ENCODE measurements at regions not wholly inside any gene's neighbourhood (a gene's known extent, or its start where the extent isn't known, plus 50 kb on each side); places are given as distances from the start of the nearest gene placed in this dataset.

GRCh38 chr18:75358928-75359327 is 68.6 kb downstream of the SMIM21 start:
- DNase-seq (ENCODE audit: low read depth): no peak
- no peak for TF ChIP-seq CTCF (conservative IDR thresholded peaks at IDR 0.05; ENCODE audit: low read depth, low read length)

GRCh38 chr18:75353357-75353756 is 74.1 kb downstream of the SMIM21 start:
- H3K4me3 ChIP-seq (ENCODE audit: low read depth, low read length): no peak overlapping the region
- DNase-seq (ENCODE audit: low read depth): no peak
- no peak for TF ChIP-seq CTCF (conservative IDR thresholded peaks at IDR 0.05; ENCODE audit: low read depth, low read length)

More at GRCh38 chr18:75358928-75359327, 68.6 kb downstream of the SMIM21 start:
- no peak overlapping the region for H3K4me3 ChIP-seq (ENCODE audit: low read depth, low read length)

GRCh38 chr18:75351409-75351808 is 76.1 kb downstream of the SMIM21 start:
- TF ChIP-seq CTCF (conservative IDR thresholded peaks at IDR 0.05; ENCODE audit: low read depth, low read length): no peak
- DNase-seq (ENCODE audit: low read depth): no peak
- H3K4me3 ChIP-seq (ENCODE audit: low read depth, low read length): no peak overlapping the region

GRCh38 chr18:75350857-75351256 is 76.6 kb downstream of the SMIM21 start:
- DNase-seq (ENCODE audit: low read depth): no peak
- TF ChIP-seq CTCF (conservative IDR thresholded peaks at IDR 0.05; ENCODE audit: low read depth, low read length): no peak

GRCh38 chr18:75350512-75350839 is 77.0 kb downstream of the SMIM21 start:
- DNase-seq (ENCODE audit: low read depth): peak; percentile 16
- TF ChIP-seq CTCF (conservative IDR thresholded peaks at IDR 0.05; ENCODE audit: low read depth, low read length): no peak
- no peak overlapping the region for H3K4me3 ChIP-seq (ENCODE audit: low read depth, low read length)

More at GRCh38 chr18:75350857-75351256, 76.6 kb downstream of the SMIM21 start:
- H3K4me3 ChIP-seq (ENCODE audit: low read depth, low read length): no peak overlapping the region

- no peak overlapping the region for H3K4me3 ChIP-seq (ENCODE audit: low read depth, low read length)
- TF ChIP-seq CTCF (conservative IDR thresholded peaks at IDR 0.05; ENCODE audit: low read depth, low read length): no peak
- DNase-seq (ENCODE audit: low read depth): no peak
Measured at GRCh38 chr18:75349668-75350511, 77.6 kb downstream of the SMIM21 start.

GRCh38 chr18:75346671-75347070 is 80.8 kb downstream of the SMIM21 start:
- DNase-seq (ENCODE audit: low read depth): no peak
- no peak overlapping the region for H3K4me3 ChIP-seq (ENCODE audit: low read depth, low read length)
- no peak for TF ChIP-seq CTCF (conservative IDR thresholded peaks at IDR 0.05; ENCODE audit: low read depth, low read length)
